VCaP (cell line): ENCODE measurements at regions not wholly inside any gene's neighbourhood (a gene's known extent, or its start where the extent isn't known, plus 50 kb on each side); places are given as distances from the start of the nearest gene placed in this dataset.

Experiments
- H3K27ac ChIP-seq: fragments of 450-650 bp; 2 replicates; pipeline ENCODE4 v1.5.1; 2017
- CTCF ChIP-seq: fragments of 450-650 bp; conservative IDR thresholded peaks from 2 replicates; pipeline ENCODE4 v1.5.1; 2017; ENCODE audit warnings: mild to moderate bottlenecking, moderate library complexity

- peak overlapping the region; percentile 36 for H3K27ac ChIP-seq
- no peak for TF ChIP-seq CTCF
Observed at GRCh38 chr3:146308682-146309081, 57.8 kb upstream of the PLSCR4 start.

- peak overlapping the region; percentile 36 for H3K27ac ChIP-seq
- no peak for TF ChIP-seq CTCF
Observed at GRCh38 chr3:146308222-146308621, 57.3 kb upstream of the PLSCR4 start.

GRCh38 chr3:146307456-146307725, 56.5 kb upstream of the PLSCR4 start:
- H3K27ac ChIP-seq: no peak overlapping the region
- TF ChIP-seq CTCF: no peak

- no peak overlapping the region for H3K27ac ChIP-seq
- TF ChIP-seq CTCF: no peak
Observed at GRCh38 chr3:146306656-146307455, 56.0 kb upstream of the PLSCR4 start.

GRCh38 chr3:146305808-146306423, 55.0 kb upstream of the PLSCR4 start:
- no peak for TF ChIP-seq CTCF
- no peak overlapping the region for H3K27ac ChIP-seq

- TF ChIP-seq CTCF: no peak
Observed at GRCh38 chr3:146300768-146301167, 49.9 kb upstream of the PLSCR4 start.

More at GRCh38 chr3:146300768-146301167, 49.9 kb upstream of the PLSCR4 start:
- H3K27ac ChIP-seq: no peak overlapping the region
